ENCODE measurements at regions not wholly inside any gene's neighbourhood (a gene's known extent, or its start where the extent isn't known, plus 50 kb on each side); places are given as distances from the start of the nearest gene placed in this dataset.

GRCh38 chr1:209143916-209144315 is 439.6 kb upstream of the CAMK1G start:
- no peak overlapping the region for H2BK5ac ChIP-seq (ENCODE audit: low read depth, low read length, poor library complexity)
- H3K9ac ChIP-seq (ENCODE audit: low read length): no peak overlapping the region
- no peaks in the 10 kb centered on the region for H3K4me1 ChIP-seq (ENCODE audit: control insufficient read depth in 1 of 2, insufficient read depth in 2 of 2, low read length in 2 of 2)
- H3K27me3 ChIP-seq (ENCODE audit: insufficient read depth, low read length): no peaks in the 10 kb centered on the region
- H3K18ac ChIP-seq (ENCODE audit: low read length): no peak overlapping the region
- H2AFZ ChIP-seq (ENCODE audit: insufficient read depth, low read length, poor library complexity): no peak overlapping the region
- no peak overlapping the region for H4K12ac ChIP-seq (ENCODE audit: low read depth, low read length)
- no peak overlapping the region for H2BK12ac ChIP-seq (ENCODE audit: low read length)
- H3K4me3 ChIP-seq (ENCODE audit: low read depth, low read length): no peak overlapping the region
- no peak overlapping the region for H4K8ac ChIP-seq (ENCODE audit: low read depth, low read length)
- no peak overlapping the region for H3K14ac ChIP-seq (ENCODE audit: low read length)
- H2BK120ac ChIP-seq (ENCODE audit: insufficient read depth, low read length, poor library complexity): no peak overlapping the region
- H4K91ac ChIP-seq (ENCODE audit: low read depth, low read length): no peak overlapping the region
- H3K79me1 ChIP-seq (ENCODE audit: low read length): no peaks in the 10 kb centered on the region
- H3K4me2 ChIP-seq (ENCODE audit: low read length): no peak overlapping the region
- no peak overlapping the region for H2AK5ac ChIP-seq (ENCODE audit: low read length)
- no peaks in the 10 kb centered on the region for H3K79me2 ChIP-seq (ENCODE audit: control insufficient read depth, insufficient read depth, low read length, poor library complexity)
- DNase-seq: no peak
- no peaks in the 10 kb centered on the region for H3K36me3 ChIP-seq (ENCODE audit: control insufficient read depth in 1 of 2, insufficient read depth in 2 of 2, low read length in 2 of 2)
- no peaks in the 10 kb centered on the region for H3K9me3 ChIP-seq (ENCODE audit: insufficient read depth, low read depth, low read length)
- no peak overlapping the region for H3K27ac ChIP-seq (ENCODE audit: low read depth, low read length)
- WGBS (ENCODE audit: extremely low coverage, insufficient coverage, insufficient read length): no CpG with 5 or more reads among the region's 1 CpG
- no peak overlapping the region for H3K4ac ChIP-seq (ENCODE audit: low read depth, low read length)
- no peak overlapping the region for H3K23ac ChIP-seq (ENCODE audit: low read length)

GRCh38 chr1:209150114-209150513 is 433.4 kb upstream of the CAMK1G start:
- Histone ChIP-seq H3K36me3 (ENCODE audit: control insufficient read depth in 1 of 2, insufficient read depth in 2 of 2, low read length in 2 of 2) (no peaks in the 10 kb centered on the region), H3K4me3 (ENCODE audit: low read depth, low read length) (no peak overlapping the region), H3K4ac (ENCODE audit: low read depth, low read length) (no peak overlapping the region)

DNA sequence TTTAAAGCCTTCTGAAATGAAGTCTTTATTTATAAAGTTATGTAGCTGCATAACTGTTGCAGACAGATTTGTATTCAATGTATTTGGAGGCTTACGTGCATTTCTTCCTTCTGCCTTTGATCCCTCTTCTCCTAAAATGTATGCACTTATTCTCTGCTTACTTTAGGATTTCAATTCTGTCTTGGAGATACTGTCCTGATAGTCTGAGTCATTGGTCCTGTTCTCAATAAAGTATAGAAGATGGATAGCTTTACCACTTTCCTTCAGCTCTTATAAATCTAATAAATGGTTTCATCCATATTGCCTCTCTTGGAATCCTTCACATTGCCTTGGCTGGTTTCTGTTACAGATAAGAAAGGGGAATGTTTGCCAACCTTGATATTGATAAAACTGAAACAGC is 430.1 kb upstream of the CAMK1G start:
- WGBS (ENCODE audit: extremely low coverage, insufficient coverage, insufficient read length): no CpG with 5 or more reads among the region's 1 CpG

More at GRCh38 chr1:209150114-209150513, 433.4 kb upstream of the CAMK1G start:
- H3K27ac ChIP-seq (ENCODE audit: low read depth, low read length): no peak overlapping the region
- H2BK5ac ChIP-seq (ENCODE audit: low read depth, low read length, poor library complexity): no peak overlapping the region
- H3K4me1 ChIP-seq (ENCODE audit: control insufficient read depth in 1 of 2, insufficient read depth in 2 of 2, low read length in 2 of 2): no peaks in the 10 kb centered on the region
- no peak overlapping the region for H3K14ac ChIP-seq (ENCODE audit: low read length)
- no peak overlapping the region for H2BK120ac ChIP-seq (ENCODE audit: insufficient read depth, low read length, poor library complexity)
- no peak overlapping the region for H4K91ac ChIP-seq (ENCODE audit: low read depth, low read length)
- H3K23ac ChIP-seq (ENCODE audit: low read length): no peak overlapping the region
- no peak overlapping the region for H3K9ac ChIP-seq (ENCODE audit: low read length)
- no peak overlapping the region for H3K4me2 ChIP-seq (ENCODE audit: low read length)
- H3K9me3 ChIP-seq (ENCODE audit: insufficient read depth, low read depth, low read length): no peaks in the 10 kb centered on the region
- H3K79me2 ChIP-seq (ENCODE audit: control insufficient read depth, insufficient read depth, low read length, poor library complexity): no peaks in the 10 kb centered on the region
- whole genome bisulfite sequencing (ENCODE audit: extremely low coverage, insufficient coverage, insufficient read length): no CpG with 5 or more reads among the region's 3 CpGs
- no peaks in the 10 kb centered on the region for H3K79me1 ChIP-seq (ENCODE audit: low read length)
- H3K27me3 ChIP-seq (ENCODE audit: insufficient read depth, low read length): no peaks in the 10 kb centered on the region
- DNase-seq: peak; percentile 3 to 67
- H3K18ac ChIP-seq (ENCODE audit: low read length): no peak overlapping the region
- H2AFZ ChIP-seq (ENCODE audit: insufficient read depth, low read length, poor library complexity): no peak overlapping the region
- H2AK5ac ChIP-seq (ENCODE audit: low read length): no peak overlapping the region
- H4K8ac ChIP-seq (ENCODE audit: low read depth, low read length): no peak overlapping the region
- no peak overlapping the region for H4K12ac ChIP-seq (ENCODE audit: low read depth, low read length)
- no peak overlapping the region for H2BK12ac ChIP-seq (ENCODE audit: low read length)

DNA sequence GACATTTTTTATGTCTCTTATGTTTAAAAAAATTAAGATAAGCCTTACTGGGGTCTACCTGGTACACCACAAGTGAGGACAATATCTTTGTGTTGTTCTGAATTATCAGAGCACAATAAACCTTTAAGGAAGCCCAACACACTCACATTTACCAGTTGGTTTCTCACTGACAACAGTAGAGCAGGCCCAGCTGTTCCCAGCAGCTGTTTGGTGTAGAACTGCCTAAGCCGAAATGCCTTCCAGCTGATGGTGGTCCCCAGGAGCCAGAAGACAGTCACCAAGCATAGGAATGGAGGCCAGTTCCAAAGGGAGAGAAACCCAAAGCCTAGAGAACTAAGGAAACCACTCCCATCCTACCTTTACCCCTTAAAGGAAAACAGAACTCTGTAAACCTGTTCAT is 428.6 kb upstream of the CAMK1G start:
- Histone ChIP-seq H3K9me3 (ENCODE audit: insufficient read depth, low read depth, low read length) (no peaks in the 10 kb centered on the region), H2BK12ac (ENCODE audit: low read length) (no peak overlapping the region), H3K79me1 (ENCODE audit: low read length) (no peaks in the 10 kb centered on the region), H3K4me1 (ENCODE audit: control insufficient read depth in 1 of 2, insufficient read depth in 2 of 2, low read length in 2 of 2) (no peaks in the 10 kb centered on the region), H2BK120ac (ENCODE audit: insufficient read depth, low read length, poor library complexity) (no peak overlapping the region), H3K27me3 (ENCODE audit: insufficient read depth, low read length) (no peaks in the 10 kb centered on the region), H3K9ac (ENCODE audit: low read length) (no peak overlapping the region), H4K8ac (ENCODE audit: low read depth, low read length) (no peak overlapping the region), H3K36me3 (ENCODE audit: control insufficient read depth in 1 of 2, insufficient read depth in 2 of 2, low read length in 2 of 2) (no peaks in the 10 kb centered on the region), H3K4me2 (ENCODE audit: low read length) (no peak overlapping the region), H3K27ac (ENCODE audit: low read depth, low read length) (no peak overlapping the region), H2BK5ac (ENCODE audit: low read depth, low read length, poor library complexity) (no peak overlapping the region), H4K91ac (ENCODE audit: low read depth, low read length) (no peak overlapping the region), H4K12ac (ENCODE audit: low read depth, low read length) (no peak overlapping the region), H3K4me3 (ENCODE audit: low read depth, low read length) (no peak overlapping the region), H3K14ac (ENCODE audit: low read length) (no peak overlapping the region), H2AK5ac (ENCODE audit: low read length) (no peak overlapping the region), H3K23ac (ENCODE audit: low read length) (no peak overlapping the region), H3K4ac (ENCODE audit: low read depth, low read length) (no peak overlapping the region), H3K79me2 (ENCODE audit: control insufficient read depth, insufficient read depth, low read length, poor library complexity) (no peaks in the 10 kb centered on the region), H3K18ac (ENCODE audit: low read length) (no peak overlapping the region), H2AFZ (ENCODE audit: insufficient read depth, low read length, poor library complexity) (no peak overlapping the region)
- DNase-seq: no peak
- no CpG with 5 or more reads among the region's 1 CpG for WGBS (ENCODE audit: extremely low coverage, insufficient coverage, insufficient read length)

More for the DNA sequence above, 430.1 kb upstream of the CAMK1G start:
- no peak overlapping the region for H3K14ac ChIP-seq (ENCODE audit: low read length)
- H2BK120ac ChIP-seq (ENCODE audit: insufficient read depth, low read length, poor library complexity): no peak overlapping the region
- H3K4me3 ChIP-seq (ENCODE audit: low read depth, low read length): no peak overlapping the region
- no peak overlapping the region for H3K9ac ChIP-seq (ENCODE audit: low read length)
- no peaks in the 10 kb centered on the region for H3K79me2 ChIP-seq (ENCODE audit: control insufficient read depth, insufficient read depth, low read length, poor library complexity)
- no peaks in the 10 kb centered on the region for H3K4me1 ChIP-seq (ENCODE audit: control insufficient read depth in 1 of 2, insufficient read depth in 2 of 2, low read length in 2 of 2)
- H3K23ac ChIP-seq (ENCODE audit: low read length): no peak overlapping the region
- DNase-seq: no peak
- no peak overlapping the region for H2AFZ ChIP-seq (ENCODE audit: insufficient read depth, low read length, poor library complexity)
- H4K91ac ChIP-seq (ENCODE audit: low read depth, low read length): no peak overlapping the region
- no peak overlapping the region for H3K18ac ChIP-seq (ENCODE audit: low read length)
- H3K4ac ChIP-seq (ENCODE audit: low read depth, low read length): no peak overlapping the region
- H4K8ac ChIP-seq (ENCODE audit: low read depth, low read length): no peak overlapping the region
- no peak overlapping the region for H2BK12ac ChIP-seq (ENCODE audit: low read length)
- H2AK5ac ChIP-seq (ENCODE audit: low read length): no peak overlapping the region
- H4K12ac ChIP-seq (ENCODE audit: low read depth, low read length): no peak overlapping the region
- H3K9me3 ChIP-seq (ENCODE audit: insufficient read depth, low read depth, low read length): no peaks in the 10 kb centered on the region
- no peak overlapping the region for H2BK5ac ChIP-seq (ENCODE audit: low read depth, low read length, poor library complexity)
- no peak overlapping the region for H3K4me2 ChIP-seq (ENCODE audit: low read length)
- H3K36me3 ChIP-seq (ENCODE audit: control insufficient read depth in 1 of 2, insufficient read depth in 2 of 2, low read length in 2 of 2): no peaks in the 10 kb centered on the region
- no peaks in the 10 kb centered on the region for H3K79me1 ChIP-seq (ENCODE audit: low read length)
- no peak overlapping the region for H3K27ac ChIP-seq (ENCODE audit: low read depth, low read length)
- H3K27me3 ChIP-seq (ENCODE audit: insufficient read depth, low read length): no peaks in the 10 kb centered on the region
